HG03460 (cell line): ENCODE measurements at regions not wholly inside any gene's neighbourhood (a gene's known extent, or its start where the extent isn't known, plus 50 kb on each side); places are given as distances from the start of the nearest gene placed in this dataset.
"Not testable (repeated sequence)": the region's sequence is repeated elsewhere in the genome, so short reads cannot be mapped to it uniquely, and the experiment has no call there.

Experiments
- ATAC-seq: cut with Tn5 transposase; IDR thresholded peaks from one replicate; pipeline ENCODE4 v1.9.1; 2021; ENCODE audit not compliant: unreplicated experiment

GRCh38 chr6:163739966-163740365 is 325.4 kb downstream of the QKI start:
- ATAC-seq: no peak

- no peak for ATAC-seq
Measured at GRCh38 chr6:163739408-163739725, 324.8 kb downstream of the QKI start.

DNA sequence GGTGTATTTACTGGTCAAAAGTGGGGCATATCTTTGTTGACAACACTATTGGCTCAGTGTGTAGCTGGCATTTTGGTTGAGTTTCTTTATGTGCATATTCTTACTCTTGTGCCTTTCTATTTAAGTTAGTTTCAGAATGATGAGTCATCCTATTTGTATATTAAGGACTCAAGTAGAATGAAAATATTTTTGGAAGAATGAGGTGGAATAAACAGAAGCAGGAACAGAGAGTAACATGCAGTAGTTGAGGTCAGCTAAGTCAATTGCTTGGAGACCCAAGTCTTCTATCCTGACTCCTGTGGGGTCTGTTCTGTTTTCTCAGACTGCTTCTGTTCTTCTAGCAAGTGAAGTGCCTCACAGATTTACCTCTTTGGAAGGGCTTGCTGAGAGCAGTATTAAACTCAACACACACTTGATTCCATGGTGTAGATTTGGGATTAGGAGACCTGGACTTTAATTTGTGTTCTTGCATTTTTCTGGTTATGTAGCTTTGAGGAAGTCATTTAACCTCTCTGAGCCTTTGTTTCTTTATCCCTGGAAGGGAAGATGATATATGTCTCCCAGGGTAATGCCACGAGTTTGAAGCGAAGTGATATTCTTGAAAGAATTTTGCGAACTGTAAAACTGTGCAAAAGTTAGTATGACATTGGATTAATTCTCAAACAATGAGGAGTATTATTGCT is 324.3 kb downstream of the QKI start:
- ATAC-seq: no peak

GRCh38 chr6:163738304-163738703 is 323.8 kb downstream of the QKI start:
- no peak for ATAC-seq

GRCh38 chr6:163735076-163735475 is 320.6 kb downstream of the QKI start:
- ATAC-seq: no peak

DNA sequence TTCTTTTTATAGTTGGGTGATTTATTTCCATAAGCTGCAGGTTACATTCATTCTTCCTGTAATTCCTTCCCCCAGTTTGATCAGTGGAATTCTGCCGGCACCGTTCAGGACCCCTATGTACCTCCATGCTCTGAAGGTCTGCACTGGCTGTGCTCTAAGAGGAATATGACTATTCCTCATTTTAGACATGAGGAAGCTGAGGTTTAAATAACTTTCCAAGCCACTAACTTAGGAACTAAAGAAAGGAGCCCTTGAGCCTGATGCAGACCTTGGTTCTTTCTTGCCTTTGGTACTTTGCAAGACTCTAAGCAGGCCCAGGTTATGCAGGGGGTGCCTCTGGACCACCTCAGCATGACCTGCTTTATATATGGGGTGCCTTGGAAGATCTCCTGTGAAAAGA is 318.5 kb downstream of the QKI start:
- ATAC-seq: no peak

DNA sequence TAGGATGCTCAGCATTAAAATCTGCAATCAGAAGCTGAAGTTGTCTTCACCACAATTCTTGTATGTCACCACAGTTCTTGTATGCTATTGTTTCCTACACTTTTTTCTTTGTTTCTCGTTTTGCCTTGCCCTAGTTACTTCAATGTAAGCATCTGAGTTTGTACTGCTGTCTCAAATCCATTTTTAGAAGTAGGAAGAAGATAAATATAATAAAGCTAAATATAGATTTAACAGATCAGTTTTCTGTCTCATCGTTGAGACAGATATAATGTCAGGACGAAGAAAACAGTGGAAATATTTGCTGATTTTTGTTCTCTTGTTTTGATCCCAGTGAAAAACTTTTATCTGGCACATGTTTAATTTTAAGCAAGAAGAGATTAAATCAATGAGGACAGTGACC is 318.0 kb downstream of the QKI start:
- no peak for ATAC-seq

GRCh38 chr6:163732014-163732351 is 317.5 kb downstream of the QKI start:
- ATAC-seq: not testable (repeated sequence)

DNA sequence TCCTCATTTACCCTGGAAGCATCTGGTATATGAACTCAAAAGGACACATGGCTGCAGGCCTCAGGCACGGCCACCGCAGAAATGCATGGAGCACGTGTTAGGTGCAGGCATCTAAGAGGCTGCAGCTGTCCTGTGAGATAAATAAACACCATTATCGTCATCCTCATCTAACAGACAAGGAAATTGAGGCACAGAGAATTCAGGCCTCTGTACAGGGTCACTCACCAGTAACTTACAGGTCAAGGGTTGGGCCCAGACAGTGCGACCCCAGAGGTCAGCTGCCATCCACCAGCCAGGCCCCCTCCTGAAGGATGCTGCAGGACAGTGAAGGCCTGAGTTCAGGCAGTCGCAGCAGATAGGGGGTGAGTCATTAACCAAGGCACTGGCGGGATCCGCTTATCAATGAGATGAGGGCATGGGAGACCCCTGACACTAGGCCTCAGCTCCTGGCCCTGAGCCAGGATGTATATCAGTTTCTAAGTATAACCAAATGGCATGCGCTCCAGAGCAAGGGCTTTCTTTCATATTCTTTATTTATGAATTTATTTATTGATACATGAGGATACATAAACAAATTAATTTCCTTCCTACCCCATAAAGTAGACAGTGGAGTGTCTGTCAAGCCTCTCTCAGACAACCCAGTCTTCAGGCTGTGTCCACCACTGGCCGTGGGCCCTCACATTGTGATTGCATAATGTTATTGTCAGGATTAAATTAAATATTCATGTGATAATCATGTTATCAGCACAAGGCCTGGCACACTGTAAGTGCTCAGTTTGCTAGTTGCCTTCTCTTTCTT is 316.9 kb downstream of the QKI start:
- ATAC-seq: no peak

DNA sequence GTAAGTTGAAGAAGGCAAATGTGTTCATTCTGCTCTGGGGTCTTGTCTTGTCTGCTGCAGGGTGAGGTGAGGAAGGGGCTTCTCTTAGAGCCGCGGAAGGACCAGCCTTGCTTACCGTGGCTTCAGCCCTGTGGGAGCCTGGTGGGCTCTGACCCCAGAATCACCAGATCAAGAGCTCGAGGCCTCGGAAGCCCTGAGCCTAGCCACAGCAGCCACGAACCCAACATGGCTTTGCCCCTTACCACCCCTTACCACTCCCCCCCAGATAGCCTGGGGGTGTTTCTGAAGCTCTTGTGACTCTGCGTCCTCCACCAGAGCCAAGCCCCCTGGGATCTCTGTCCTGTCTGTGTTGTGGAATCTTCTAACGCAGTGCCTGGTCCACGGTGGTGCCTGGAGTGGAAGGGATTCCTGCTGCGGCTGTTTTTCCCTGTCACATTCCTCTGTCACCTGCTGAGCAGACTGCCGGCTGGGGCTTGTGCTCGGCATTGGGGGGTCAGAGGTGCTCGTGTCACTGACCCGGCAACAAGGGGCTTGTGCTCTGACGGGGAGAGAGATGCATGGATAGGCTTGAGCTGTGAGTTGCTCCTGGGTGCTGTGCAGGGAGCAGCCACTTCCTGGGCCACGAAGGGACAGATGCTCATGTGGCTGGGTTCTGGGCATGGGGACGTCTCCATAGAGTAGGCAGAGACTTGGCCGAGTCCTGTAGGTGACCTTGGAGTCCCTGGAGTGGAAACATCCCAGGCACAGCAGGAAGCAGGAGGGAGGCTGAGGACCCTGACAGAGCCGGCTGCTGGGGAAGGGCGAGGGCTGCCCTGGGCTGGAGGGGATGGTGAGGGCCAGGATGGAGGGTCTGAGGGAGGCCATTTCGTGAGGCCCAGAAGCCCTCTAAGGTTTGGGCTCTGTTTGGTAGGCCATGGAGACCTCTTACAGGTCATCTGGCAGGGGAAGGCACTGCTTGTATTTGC is 316.0 kb downstream of the QKI start:
- no peak for ATAC-seq

DNA sequence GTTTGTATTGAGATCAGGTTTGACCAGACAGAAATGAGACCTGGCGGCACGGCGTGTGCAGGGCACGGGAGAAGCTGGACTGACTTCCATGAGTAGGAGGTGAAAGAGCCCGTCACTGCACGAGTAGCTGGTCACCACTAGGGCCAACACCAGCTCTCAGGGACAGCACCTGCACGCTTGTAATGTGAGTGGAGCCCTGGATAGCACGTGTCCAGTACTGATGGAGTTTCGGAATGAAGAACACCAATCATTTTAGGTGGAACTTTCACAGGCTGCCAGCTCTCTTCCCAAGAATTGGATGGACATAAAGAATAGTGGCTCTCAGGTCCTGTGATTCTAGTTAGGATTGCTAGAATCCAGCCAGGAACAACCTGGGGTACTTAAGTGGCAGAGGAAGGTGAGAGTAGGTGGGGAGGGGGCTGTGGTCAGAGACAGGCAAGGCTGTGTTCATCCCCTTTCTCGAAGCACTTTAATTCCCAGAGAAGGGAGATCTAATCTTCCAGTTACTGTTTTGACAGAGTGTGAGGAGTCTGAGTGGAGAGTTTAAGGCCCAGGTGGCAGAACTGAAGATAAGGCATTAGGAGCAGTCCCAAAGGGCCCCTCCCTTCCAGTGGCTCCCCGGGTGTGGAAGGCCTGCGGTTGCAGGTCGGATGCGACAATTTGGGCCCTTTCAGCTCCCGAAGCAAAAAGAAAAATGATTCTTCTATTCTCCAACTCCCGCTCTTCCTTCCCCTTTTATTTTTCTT is 314.8 kb downstream of the QKI start:
- no peak for ATAC-seq

DNA sequence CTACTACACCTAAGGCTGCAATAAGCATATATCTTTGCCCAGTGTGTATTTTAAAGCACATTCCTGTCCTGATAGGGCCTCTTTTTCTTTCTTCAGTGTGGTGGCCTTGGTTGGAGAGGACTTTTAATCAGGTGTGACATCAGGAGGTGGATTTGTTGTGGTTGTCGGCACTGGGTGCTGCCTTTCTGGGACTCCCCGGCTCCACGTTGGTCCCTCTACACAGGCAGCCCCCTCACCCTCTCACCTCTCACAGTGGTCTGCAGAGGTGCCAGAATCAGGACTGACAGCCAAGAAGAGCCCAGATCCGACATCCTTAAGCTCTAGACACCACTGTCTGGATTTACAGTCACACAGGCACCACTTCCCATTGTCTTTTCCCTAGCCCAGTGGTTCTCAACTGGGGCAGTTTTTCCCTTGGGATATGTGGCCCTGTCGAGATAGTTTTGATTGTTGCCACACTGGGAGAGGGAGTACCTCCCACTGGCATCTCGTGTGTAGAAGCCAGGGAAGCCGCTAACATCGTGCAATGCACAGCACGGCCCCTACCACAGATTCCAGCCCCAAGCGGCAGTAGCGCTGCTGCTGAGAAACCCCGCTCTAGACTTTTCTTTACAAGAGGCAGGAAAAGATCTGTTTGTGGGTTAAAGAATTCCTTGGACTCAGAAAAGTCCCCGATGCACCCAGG is 314.1 kb downstream of the QKI start:
- no peak for ATAC-seq

DNA sequence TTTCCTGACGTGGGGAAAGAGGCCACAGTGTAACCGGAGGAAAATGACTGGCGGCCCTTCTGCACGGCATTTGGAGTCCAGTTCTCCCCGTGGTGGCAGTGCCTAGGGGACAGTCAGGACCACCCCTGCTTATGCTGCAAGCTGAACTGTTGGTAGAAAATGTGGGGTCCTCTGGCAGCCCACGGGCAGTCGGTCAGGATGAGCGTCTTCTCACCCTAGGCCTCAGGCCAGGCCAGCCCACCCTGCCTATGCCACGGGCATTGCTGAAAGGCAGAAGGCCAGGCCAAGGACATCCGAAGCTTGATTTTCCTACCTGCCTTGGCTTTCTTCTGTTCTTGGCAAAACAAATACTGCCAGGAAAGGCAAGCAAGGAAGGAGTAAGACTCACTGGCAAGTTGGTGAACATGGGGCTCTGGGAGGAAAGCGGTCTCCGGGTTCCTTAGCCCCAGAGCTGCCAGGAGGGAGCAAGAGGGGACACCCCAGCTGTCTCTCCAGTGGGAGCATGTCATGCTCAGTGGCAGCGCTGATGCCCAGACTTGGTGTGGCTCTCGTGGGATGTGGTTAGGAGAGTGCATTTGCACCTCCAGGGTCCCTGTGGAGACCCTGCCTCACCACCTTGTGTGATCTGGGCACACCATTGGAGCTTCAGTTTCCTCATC is 311.6 kb downstream of the QKI start:
- ATAC-seq: no peak

- no peak for ATAC-seq
Measured at GRCh38 chr6:163725008-163725941, 310.8 kb downstream of the QKI start.

DNA sequence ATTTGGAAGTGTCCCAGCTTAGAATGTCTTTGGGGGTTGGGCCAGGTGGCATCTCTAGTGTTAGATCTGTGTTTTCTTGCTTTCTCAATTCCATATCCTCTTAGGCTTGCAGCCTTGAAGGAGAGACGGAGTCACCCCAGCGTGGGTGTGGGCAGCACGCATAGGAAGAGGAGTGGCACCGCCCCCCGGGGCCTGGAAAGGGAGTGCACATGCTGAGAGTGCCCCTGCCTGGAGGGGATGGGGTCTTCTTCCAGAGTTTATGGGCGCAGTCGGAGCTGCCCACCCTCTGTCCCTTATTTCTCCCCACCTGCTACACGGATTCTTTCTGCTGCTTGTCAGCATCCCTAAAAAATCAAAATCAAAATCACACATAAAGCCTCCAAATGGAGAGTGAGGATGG is 309.7 kb downstream of the QKI start:
- no peak for ATAC-seq

GRCh38 chr6:163723759-163724158 is 309.2 kb downstream of the QKI start:
- no peak for ATAC-seq

- no peak for ATAC-seq
Measured at GRCh38 chr6:163721922-163722692, 307.6 kb downstream of the QKI start.

- ATAC-seq: no peak
Measured at GRCh38 chr6:163721435-163721834, 306.9 kb downstream of the QKI start.
